Neural progenitor cell (in vitro differentiated cells): ENCODE measurements at regions not wholly inside any gene's neighbourhood (a gene's known extent, or its start where the extent isn't known, plus 50 kb on each side); places are given as distances from the start of the nearest gene placed in this dataset.

Source experiments
- EZH2 ChIP-seq: fragments of 200-600 bp; sonication (generic); IDR thresholded peaks from 2 replicates; pipeline ENCODE4 v1.6.1; 2017; ENCODE audit warnings: antibody characterized with exemption, mild to moderate bottlenecking, moderate library complexity
- EZH2phosphoT487 ChIP-seq: fragments of 200-600 bp; sonication (generic); IDR thresholded peaks from 2 replicates; pipeline ENCODE4 v1.6.1; 2017; ENCODE audit warnings: antibody characterized with exemption
- TF ChIP-seq, protein P1 (sequence below): fragments of 200-600 bp; sonication (generic); IDR thresholded peaks from 2 replicates; pipeline ENCODE4 v1.5.1; 2017; ENCODE audit warnings: antibody characterized with exemption, mild to moderate bottlenecking

DNA sequence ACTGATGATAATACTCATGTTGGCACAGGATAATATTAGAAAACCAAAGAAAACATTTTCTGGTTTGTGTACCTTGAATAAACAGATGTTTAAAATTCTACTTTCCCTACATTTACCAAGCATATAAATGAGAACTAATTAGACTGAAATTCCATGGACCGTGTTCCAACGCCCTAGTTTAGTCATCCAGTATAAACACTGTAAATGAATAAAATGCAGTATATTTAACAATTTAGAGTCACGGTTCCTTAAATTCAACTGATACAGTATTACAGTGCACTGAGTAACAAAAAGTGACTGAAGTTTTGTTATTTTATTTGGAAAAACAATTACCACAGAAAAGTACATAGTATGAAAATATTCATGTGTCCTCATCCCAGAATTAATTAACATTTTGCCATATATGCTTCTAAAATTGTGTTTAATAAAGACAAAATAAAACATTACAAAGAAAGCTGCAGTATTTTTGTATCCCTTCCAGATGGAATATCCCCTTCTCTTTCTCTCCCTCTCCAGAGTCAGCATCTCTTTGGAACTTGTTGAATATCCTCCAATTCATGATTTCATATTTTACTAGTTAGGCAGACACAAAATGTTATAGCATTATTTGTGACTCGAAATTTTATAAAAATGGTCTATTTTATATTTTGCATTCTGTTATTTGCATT is 112.5 kb downstream of the HMHB1 start:
- TF ChIP-seq, protein P1, sequence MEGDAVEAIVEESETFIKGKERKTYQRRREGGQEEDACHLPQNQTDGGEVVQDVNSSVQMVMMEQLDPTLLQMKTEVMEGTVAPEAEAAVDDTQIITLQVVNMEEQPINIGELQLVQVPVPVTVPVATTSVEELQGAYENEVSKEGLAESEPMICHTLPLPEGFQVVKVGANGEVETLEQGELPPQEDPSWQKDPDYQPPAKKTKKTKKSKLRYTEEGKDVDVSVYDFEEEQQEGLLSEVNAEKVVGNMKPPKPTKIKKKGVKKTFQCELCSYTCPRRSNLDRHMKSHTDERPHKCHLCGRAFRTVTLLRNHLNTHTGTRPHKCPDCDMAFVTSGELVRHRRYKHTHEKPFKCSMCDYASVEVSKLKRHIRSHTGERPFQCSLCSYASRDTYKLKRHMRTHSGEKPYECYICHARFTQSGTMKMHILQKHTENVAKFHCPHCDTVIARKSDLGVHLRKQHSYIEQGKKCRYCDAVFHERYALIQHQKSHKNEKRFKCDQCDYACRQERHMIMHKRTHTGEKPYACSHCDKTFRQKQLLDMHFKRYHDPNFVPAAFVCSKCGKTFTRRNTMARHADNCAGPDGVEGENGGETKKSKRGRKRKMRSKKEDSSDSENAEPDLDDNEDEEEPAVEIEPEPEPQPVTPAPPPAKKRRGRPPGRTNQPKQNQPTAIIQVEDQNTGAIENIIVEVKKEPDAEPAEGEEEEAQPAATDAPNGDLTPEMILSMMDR: no peak
- TF ChIP-seq EZH2 (no peak), EZH2phosphoT487 (no peak)
